Kidney (tissue), 13 donors: ENCODE measurements at regions not wholly inside any gene's neighbourhood (a gene's known extent, or its start where the extent isn't known, plus 50 kb on each side); places are given as distances from the start of the nearest gene placed in this dataset.

ENCODE experiments used
- DNase-seq, 5 donors: peaks; one replicate each; pipeline ENCODE4 v3.0.0-alpha.2; 2013 to 2020
- FAIRE-seq: peaks from 2 replicates; lab custom pipeline; 2012; peaks lifted over from hg19 to GRCh38; lab: Jason Lieb, UNC
- H3K27ac ChIP-seq, 2 donors: one replicate each; pipeline ENCODE4 v1.7.0; 2013; ENCODE audit warnings: low read depth in 2 of 2, low read length in 2 of 2, inconsistent platforms in 1 of 2
- H3K27me3 ChIP-seq: one replicate; pipeline ENCODE4 v1.7.1; 2013; ENCODE audit warnings: low read length, inconsistent platforms; ENCODE audit not compliant: control insufficient read depth, insufficient read depth
- H3K36me3 ChIP-seq, 3 donors: one replicate each; pipeline versions ENCODE4 v1.7.0 to v1.7.1; 2013; ENCODE audit warnings: low read length in 3 of 3, control low read depth in 1 of 3, inconsistent platforms in 1 of 3; ENCODE audit not compliant: insufficient read depth in 3 of 3, control insufficient read depth in 2 of 3
- H3K4me1 ChIP-seq, 3 donors: one replicate each; pipeline versions ENCODE4 v1.7.0 to v1.7.1; 2013; ENCODE audit warnings: low read length in 3 of 3, inconsistent platforms in 1 of 3, low read depth in 1 of 3; ENCODE audit not compliant: control insufficient read depth in 2 of 3, insufficient read depth in 2 of 3
- H3K4me3 ChIP-seq, 3 donors: one replicate each; pipeline versions ENCODE4 v1.7.0 to v1.8.1; 2013; ENCODE audit warnings: low read length in 3 of 3, control low read depth in 1 of 3, inconsistent platforms in 1 of 3
- H3K9ac ChIP-seq, 3 donors: one replicate each; pipeline versions ENCODE4 v1.7.0 to v1.7.1; 2013; ENCODE audit warnings: low read length in 3 of 3, control low read depth in 1 of 3, inconsistent platforms in 1 of 3
- H3K9me3 ChIP-seq, 3 donors: one replicate each; pipeline versions ENCODE4 v1.7.0 to v1.7.1; 2013; ENCODE audit warnings: low read length in 3 of 3, control low read depth in 1 of 3, inconsistent platforms in 1 of 3; ENCODE audit not compliant: control insufficient read depth in 2 of 3, insufficient read depth in 1 of 3
- CTCF ChIP-seq: IDR thresholded peaks from 3 replicates; pipeline ENCODE4 v1.5.1; 2012; ENCODE audit warnings: mild to moderate bottlenecking, moderate library complexity, borderline replicate concordance; ENCODE audit not compliant: insufficient read depth; ENCODE audit errors: extremely low read depth
- intact Hi-C: fragments of 100-400 bp; cut with DNase I; formaldehyde crosslinking; loops from one replicate; pipeline ENCODE4 v1.11.1; 2022
- donor health status: control.
- donor health status: control.
- donor health status: control.
- donor health status: control.
- donor health status: control.
- donor health status: DM: yes; HTN: yes; CAD: no.
- donor health status: Normal renal cell carcinoma (clear cell type).

- no peak overlapping the region for H3K4me3 ChIP-seq
- TF ChIP-seq CTCF: no peak
- no peaks in the 10 kb centered on the region for H3K36me3 ChIP-seq
- H3K27ac ChIP-seq: no peak overlapping the region
- peaks cover 0 to 2% (median 0%) of the 10 kb centered on the region in 3 donors for H3K4me1 ChIP-seq
- H3K9ac ChIP-seq: no peak overlapping the region
- FAIRE-seq (no peak), DNase-seq (no peak)
- intact Hi-C loops: no loop called here
- H3K9me3 ChIP-seq: no peaks in the 10 kb centered on the region
- no peaks in the 10 kb centered on the region for H3K27me3 ChIP-seq
These were observed 1203.2 kb downstream of the SORCS3 start for GRCh38 chr10:105844241-105844640.

- peaks cover 0 to 2% (median 0%) of the 10 kb centered on the region in 3 donors for H3K4me1 ChIP-seq
- FAIRE-seq: no peak
- H3K27me3 ChIP-seq: no peaks in the 10 kb centered on the region
- no peaks in the 10 kb centered on the region for H3K36me3 ChIP-seq
- H3K9me3 ChIP-seq: no peaks in the 10 kb centered on the region
- H3K9ac ChIP-seq: no peak overlapping the region
- DNase-seq: no peak
- H3K4me3 ChIP-seq: no peak overlapping the region
- TF ChIP-seq CTCF: no peak
- no peak overlapping the region for H3K27ac ChIP-seq
- intact Hi-C loops: no loop called here
These were observed 1202.7 kb downstream of the SORCS3 start for GRCh38 chr10:105843786-105844185.

GRCh38 chr10:105840288-105840770 is 1199.2 kb downstream of the SORCS3 start:
- Histone ChIP-seq H3K27ac (no peak overlapping the region), H3K9me3 (no peaks in the 10 kb centered on the region), H3K27me3 (no peaks in the 10 kb centered on the region), H3K4me1 (peaks cover 0 to 2% (median 0%) of the 10 kb centered on the region in 3 donors), H3K4me3 (no peak overlapping the region), H3K9ac (no peak overlapping the region), H3K36me3 (no peaks in the 10 kb centered on the region)
- no peak for TF ChIP-seq CTCF
- FAIRE-seq (no peak), DNase-seq (no peak)
- intact Hi-C loops: no loop called here

GRCh38 chr10:105838392-105838791 is 1197.3 kb downstream of the SORCS3 start:
- peaks cover 0 to 2% (median 0%) of the 10 kb centered on the region in 3 donors for H3K4me1 ChIP-seq
- no peak for TF ChIP-seq CTCF
- FAIRE-seq (no peak), DNase-seq (no peak)
- H3K27me3 ChIP-seq: no peaks in the 10 kb centered on the region
- H3K9me3 ChIP-seq: no peaks in the 10 kb centered on the region
- no peaks in the 10 kb centered on the region for H3K36me3 ChIP-seq
- no peak overlapping the region for H3K9ac ChIP-seq
- H3K4me3 ChIP-seq: peak overlapping the region; percentile 46 to 85 (median 53)
- no peak overlapping the region for H3K27ac ChIP-seq
- intact Hi-C loops: no loop called here
